Sigmoid colon (tissue), 6 donors: ENCODE measurements at regions not wholly inside any gene's neighbourhood (a gene's known extent, or its start where the extent isn't known, plus 50 kb on each side); places are given as distances from the start of the nearest gene placed in this dataset.
"Not testable (repeated sequence)": the region's sequence is repeated elsewhere in the genome, so short reads cannot be mapped to it uniquely, and the experiment has no call there.

Experiments
- DNase-seq: peaks from one replicate; pipeline ENCODE4 v3.0.0-alpha.2; 2019
- H3K27ac ChIP-seq, 4 donors: fragments of 200-600 bp; sonication (generic); one replicate each; pipeline ENCODE4 v1.5.1; 2016 to 2019; ENCODE audit warnings: mild to moderate bottlenecking in 1 of 4
- H3K27me3 ChIP-seq, 3 donors: fragments of 200-600 bp; sonication (generic); one replicate each; pipeline ENCODE4 v1.5.1; 2019; ENCODE audit warnings: mild to moderate bottlenecking in 1 of 3
- H3K36me3 ChIP-seq, 4 donors: fragments of 200-600 bp; sonication (generic); one replicate each; pipeline ENCODE4 v1.5.1; 2016 to 2019
- H3K4me1 ChIP-seq, 4 donors: fragments of 200-600 bp; sonication (generic); one replicate each; pipeline ENCODE4 v1.5.1; 2017 to 2019
- H3K4me3 ChIP-seq, 4 donors: fragments of 200-600 bp; sonication (generic); one replicate each; pipeline ENCODE4 v1.5.1; 2017 to 2019; ENCODE audit warnings: mild to moderate bottlenecking in 2 of 4, moderate library complexity in 1 of 4
- H3K9me3 ChIP-seq, 4 donors: fragments of 200-600 bp in 3 of 4; sonication (generic) in 3 of 4; one replicate each; pipeline versions ENCODE4 v1.5.1 to v1.6.1; 2013 to 2019
- CTCF ChIP-seq, 4 experiments: fragments of 450-650 bp in 3 of 4; fragments of 200-600 bp in 1 of 4; IDR thresholded peaks; one replicate each; pipeline ENCODE4 v1.5.1; 2016 to 2019; ENCODE audit warnings: antibody characterized with exemption in 4 of 4, mild to moderate bottlenecking in 3 of 4, moderate library complexity in 2 of 4
- EP300 ChIP-seq, 4 donors: sonication (generic); formaldehyde crosslinking; IDR thresholded peaks; one replicate each; pipeline ENCODE4 v1.6.1; 2017; ENCODE audit warnings: antibody characterized with exemption in 4 of 4
- POLR2A ChIP-seq, 2 donors: fragments of 450-650 bp; IDR thresholded peaks; one replicate each; pipeline ENCODE4 v1.6.1; 2016; ENCODE audit warnings: antibody characterized with exemption in 2 of 2, mild to moderate bottlenecking in 2 of 2, moderate library complexity in 2 of 2
- POLR2AphosphoS5 ChIP-seq, 4 donors: sonication (generic); formaldehyde crosslinking; IDR thresholded peaks; one replicate each; pipeline ENCODE4 v1.6.1; 2017; ENCODE audit warnings: antibody characterized with exemption in 4 of 4
- WGBS, 2 donors: extraction: QIAGEN DNeasy Blood & Tissue Kit; methylation state at CpG; one replicate each; pipeline ENCODE4 v1.1.7; 2013; 5-methylcytosine and 5-hydroxymethylcytosine counted together
- intact Hi-C: fragments of 100-400 bp; cut with DNase I; formaldehyde crosslinking; loops from one replicate; pipeline ENCODE4 v1.15.1; 2023
- donor health status: healthy with polysubstance abuse.
- donor health status: healthy.

GRCh38 chr20:4626228-4626627 is 60.0 kb upstream of the PRNP start:
- TF ChIP-seq EP300 (IDR thresholded peaks at IDR 0.05) (no peak), POLR2A (IDR thresholded peaks at IDR 0.05) (no peak), POLR2AphosphoS5 (IDR thresholded peaks at IDR 0.05) (no peak), CTCF (IDR thresholded peaks at IDR 0.05) (no peak)
- WGBS, 2 donors = 90% methylated on average over 4 of the region's 4 CpGs
- Histone ChIP-seq H3K4me1 (peaks cover 0 to 15% (median 10%) of the 10 kb centered on the region in 4 donors), H3K27ac (no peak overlapping the region), H3K36me3 (no peaks in the 10 kb centered on the region), H3K9me3 (no peaks in the 10 kb centered on the region), H3K27me3 (no peaks in the 10 kb centered on the region), H3K4me3 (no peak overlapping the region)
- intact Hi-C loops = no loop called here
- no peak for DNase-seq

- Histone ChIP-seq H3K4me1 (peaks cover 0 to 9% (median 5%) of the 10 kb centered on the region in 4 donors), H3K4me3 (no peak overlapping the region), H3K36me3 (no peaks in the 10 kb centered on the region), H3K27ac (no peak overlapping the region), H3K9me3 (no peaks in the 10 kb centered on the region), H3K27me3 (no peaks in the 10 kb centered on the region)
- intact Hi-C loops = no loop called here
- WGBS, 2 donors = 89 to 94% methylated on average over 5 of the region's 5 CpGs
- TF ChIP-seq CTCF (IDR thresholded peaks at IDR 0.05) = no peak
- no peak for TF ChIP-seq POLR2AphosphoS5 (IDR thresholded peaks at IDR 0.05)
- no peak for TF ChIP-seq EP300 (IDR thresholded peaks at IDR 0.05)
- TF ChIP-seq POLR2A (IDR thresholded peaks at IDR 0.05) = no peak
- no peak for DNase-seq
Measured at GRCh38 chr20:4625687-4626086, 60.6 kb upstream of the PRNP start.

GRCh38 chr20:4624675-4625336 is 61.5 kb upstream of the PRNP start:
- H3K27ac ChIP-seq, H3K9me3 ChIP-seq, H3K4me3 ChIP-seq, H3K36me3 ChIP-seq, H3K4me1 ChIP-seq, intact Hi-C loops, DNase-seq, H3K27me3 ChIP-seq: not testable (repeated sequence)
- WGBS, 2 donors = 79 to 85% methylated on average over 11 of the region's 11 CpGs

- H3K36me3 ChIP-seq, H3K9me3 ChIP-seq, intact Hi-C loops, H3K27me3 ChIP-seq, H3K4me1 ChIP-seq, H3K27ac ChIP-seq, DNase-seq, H3K4me3 ChIP-seq: not testable (repeated sequence)
- 91 to 93% methylated on average over 4 of the region's 4 CpGs for WGBS, 2 donors
Measured at GRCh38 chr20:4619144-4619543, 67.1 kb upstream of the PRNP start.

- peaks cover 0 to 24% (median 19%) of the 10 kb centered on the region in 4 donors for H3K4me1 ChIP-seq
- no peak for DNase-seq
- no peaks in the 10 kb centered on the region for H3K27me3 ChIP-seq
- H3K4me3 ChIP-seq = no peak overlapping the region
- no peaks in the 10 kb centered on the region for H3K36me3 ChIP-seq
- no peaks in the 10 kb centered on the region for H3K9me3 ChIP-seq
- TF ChIP-seq CTCF (IDR thresholded peaks at IDR 0.05) = no peak
- TF ChIP-seq POLR2AphosphoS5 (IDR thresholded peaks at IDR 0.05) = no peak
- no peak for TF ChIP-seq EP300 (IDR thresholded peaks at IDR 0.05)
- no peak for TF ChIP-seq POLR2A (IDR thresholded peaks at IDR 0.05)
- no peak overlapping the region for H3K27ac ChIP-seq
- intact Hi-C loops = no loop called here
- 71 to 81% methylated on average over 6 of the region's 6 CpGs for WGBS, 2 donors
Measured at GRCh38 chr20:4617484-4617883, 68.8 kb upstream of the PRNP start.

GRCh38 chr20:4617019-4617418 is 69.2 kb upstream of the PRNP start:
- intact Hi-C loops = no loop called here
- no peaks in the 10 kb centered on the region for H3K9me3 ChIP-seq
- peaks cover 0 to 24% (median 19%) of the 10 kb centered on the region in 4 donors for H3K4me1 ChIP-seq
- H3K4me3 ChIP-seq = no peak overlapping the region
- no peak overlapping the region for H3K27ac ChIP-seq
- H3K36me3 ChIP-seq = no peaks in the 10 kb centered on the region
- H3K27me3 ChIP-seq = no peaks in the 10 kb centered on the region
- 84 to 88% methylated on average over 2 of the region's 2 CpGs for WGBS, 2 donors
- TF ChIP-seq EP300 (IDR thresholded peaks at IDR 0.05) (no peak), POLR2A (IDR thresholded peaks at IDR 0.05) (no peak), CTCF (IDR thresholded peaks at IDR 0.05) (no peak), POLR2AphosphoS5 (IDR thresholded peaks at IDR 0.05) (no peak)
- DNase-seq = no peak
